ENCODE measurements at regions not wholly inside any gene's neighbourhood (a gene's known extent, or its start where the extent isn't known, plus 50 kb on each side); places are given as distances from the start of the nearest gene placed in this dataset.

GRCh38 chr9:22990349-22990748 is 543.7 kb downstream of the DMRTA1 start:
- no peak overlapping the region for H3K4me3 ChIP-seq (ENCODE audit: low read depth, low read length)
- TF ChIP-seq CTCF (IDR thresholded peaks at IDR 0.05; ENCODE audit: insufficient read depth, low read length): no peak
- DNase-seq (ENCODE audit: low read depth): no peak

- TF ChIP-seq CTCF (IDR thresholded peaks at IDR 0.05; ENCODE audit: insufficient read depth, low read length): no peak
- no peak overlapping the region for H3K4me3 ChIP-seq (ENCODE audit: low read depth, low read length)
- no peak for DNase-seq (ENCODE audit: low read depth)
These were observed 546.2 kb downstream of the DMRTA1 start for GRCh38 chr9:22992780-22993179.

- no peak for DNase-seq (ENCODE audit: low read depth)
- TF ChIP-seq CTCF (IDR thresholded peaks at IDR 0.05; ENCODE audit: insufficient read depth, low read length): no peak
- no peak overlapping the region for H3K4me3 ChIP-seq (ENCODE audit: low read depth, low read length)
These were observed 551.3 kb downstream of the DMRTA1 start for GRCh38 chr9:22997923-22998322.

- no peak overlapping the region for H3K4me3 ChIP-seq (ENCODE audit: low read depth, low read length)
- no peak for TF ChIP-seq CTCF (IDR thresholded peaks at IDR 0.05; ENCODE audit: insufficient read depth, low read length)
- DNase-seq (ENCODE audit: low read depth): no peak
These were observed 558.5 kb downstream of the DMRTA1 start for GRCh38 chr9:23005156-23005555.

- no peak for TF ChIP-seq CTCF (IDR thresholded peaks at IDR 0.05; ENCODE audit: insufficient read depth, low read length)
- no peak for DNase-seq (ENCODE audit: low read depth)
- H3K4me3 ChIP-seq (ENCODE audit: low read depth, low read length): no peak overlapping the region
These were observed 559.5 kb downstream of the DMRTA1 start for GRCh38 chr9:23006127-23006526.

GRCh38 chr9:23011669-23012068 is 565.0 kb downstream of the DMRTA1 start:
- no peak for DNase-seq (ENCODE audit: low read depth)
- no peak for TF ChIP-seq CTCF (IDR thresholded peaks at IDR 0.05; ENCODE audit: insufficient read depth, low read length)
- no peak overlapping the region for H3K4me3 ChIP-seq (ENCODE audit: low read depth, low read length)

GRCh38 chr9:23015557-23015956 is 568.9 kb downstream of the DMRTA1 start:
- no peak for DNase-seq (ENCODE audit: low read depth)
- H3K4me3 ChIP-seq (ENCODE audit: low read depth, low read length): no peak overlapping the region
- TF ChIP-seq CTCF (IDR thresholded peaks at IDR 0.05; ENCODE audit: insufficient read depth, low read length): no peak

All from fibroblast of the aortic adventitia (primary cell).